Stomach (tissue), 8 donors: ENCODE measurements at regions not wholly inside any gene's neighbourhood (a gene's known extent, or its start where the extent isn't known, plus 50 kb on each side); places are given as distances from the start of the nearest gene placed in this dataset.

ENCODE experiments used
- DNase-seq, 2 donors: peaks; one replicate each; pipeline versions ENCODE4 v3.0.0 to v3.0.0-alpha.2; 2013 to 2019
- H3K27ac ChIP-seq, 5 donors: fragments of 200-600 bp in 4 of 5; sonication (generic) in 4 of 5; one replicate each; pipeline ENCODE4 v1.5.1; 2013 to 2019; ENCODE audit warnings: mild to moderate bottlenecking in 1 of 5, moderate library complexity in 1 of 5
- H3K27me3 ChIP-seq, 3 donors: fragments of 200-600 bp; sonication (generic); one replicate each; pipeline ENCODE4 v1.5.1; 2017 to 2019; ENCODE audit warnings: mixed run types in 1 of 3
- H3K36me3 ChIP-seq, 4 donors: fragments of 200-600 bp; sonication (generic); 1 replicate in 3 of 4; 2 replicates in 1 of 4; pipeline ENCODE4 v1.5.1; 2016 to 2019
- H3K4me1 ChIP-seq, 4 donors: fragments of 200-600 bp; sonication (generic); one replicate each; pipeline ENCODE4 v1.5.1; 2016 to 2019
- H3K4me3 ChIP-seq, 4 donors: fragments of 200-600 bp; sonication (generic) in 3 of 4; one replicate each; pipeline ENCODE4 v1.5.1; 2016 to 2019; ENCODE audit warnings: mild to moderate bottlenecking in 1 of 4
- H3K9me3 ChIP-seq, 4 donors: fragments of 200-600 bp; sonication (generic); one replicate each; pipeline ENCODE4 v1.5.1; 2016 to 2019
- CTCF ChIP-seq, 7 experiments: fragments of 450-650 bp in 4 of 7; fragments of 200-600 bp in 3 of 7; sonication (generic) in 3 of 7; IDR thresholded peaks; one replicate each; pipeline ENCODE4 v1.5.1; 2016 to 2019; ENCODE audit warnings: antibody characterized with exemption in 7 of 7, control low read depth in 2 of 7, mild to moderate bottlenecking in 1 of 7
- EP300 ChIP-seq: sonication (generic); formaldehyde crosslinking; IDR thresholded peaks from one replicate; pipeline ENCODE4 v1.6.1; 2017; ENCODE audit warnings: antibody characterized with exemption
- POLR2A ChIP-seq, 4 donors: fragments of 450-650 bp; IDR thresholded peaks; one replicate each; pipeline ENCODE4 v1.6.1; 2016; ENCODE audit warnings: antibody characterized with exemption in 4 of 4, control low read depth in 2 of 4, mild to moderate bottlenecking in 1 of 4, moderate library complexity in 1 of 4
- POLR2AphosphoS5 ChIP-seq, 3 donors: sonication (generic); formaldehyde crosslinking; IDR thresholded peaks; one replicate each; pipeline ENCODE4 v1.6.1; 2016; ENCODE audit warnings: antibody characterized with exemption in 3 of 3
- WGBS, 5 donors: extraction: QIAGEN DNeasy Blood & Tissue Kit in 3 of 5; methylation state at CpG; one replicate each; pipeline versions ENCODE4 v1.1.5 to v1.1.7; 2013 to 2018; 5-methylcytosine and 5-hydroxymethylcytosine counted together
- intact Hi-C: fragments of 100-400 bp; cut with DNase I; formaldehyde crosslinking; loops from one replicate; pipeline ENCODE4 v1.15.1; 2023; ENCODE audit warnings: low total_unique reads
- donor health status: healthy with polysubstance abuse.
- donor health status: Bipolar disorder and iron deficiency.
- donor health status: healthy.

GRCh38 chr13:90615236-90615635 is 732.3 kb upstream of the MIR17HG start:
- 83 to 93% (median 89%) methylated on average over 4 to 6 of the region's 6 CpGs for WGBS, 5 donors
- no peaks in the 10 kb centered on the region for H3K4me1 ChIP-seq
- intact Hi-C loops, result no loop called here

GRCh38 chr13:90615767-90616166 is 731.7 kb upstream of the MIR17HG start:
- no peak for DNase-seq
- peaks cover 0 to 10% (median 2%) of the 10 kb centered on the region in 4 donors for H3K9me3 ChIP-seq
- WGBS, 5 donors, result 75 to 87% (median 81%) methylated on average over 5 of the region's 5 CpGs
- H3K36me3 ChIP-seq, result no peaks in the 10 kb centered on the region
- intact Hi-C loops, result no loop called here
- no peak overlapping the region for H3K4me3 ChIP-seq
- no peaks in the 10 kb centered on the region for H3K27me3 ChIP-seq
- no peak for TF ChIP-seq EP300
- TF ChIP-seq POLR2AphosphoS5 (IDR thresholded peaks at IDR 0.05), result no peak
- TF ChIP-seq POLR2A (IDR thresholded peaks at IDR 0.05), result no peak
- no peak for TF ChIP-seq CTCF (IDR thresholded peaks at IDR 0.05)
- H3K4me1 ChIP-seq, result no peaks in the 10 kb centered on the region
- no peak overlapping the region for H3K27ac ChIP-seq

More at GRCh38 chr13:90615236-90615635, 732.3 kb upstream of the MIR17HG start:
- Histone ChIP-seq H3K9me3 (peaks cover 0 to 10% (median 2%) of the 10 kb centered on the region in 4 donors), H3K4me3 (no peak overlapping the region), H3K27ac (no peak overlapping the region), H3K36me3 (no peaks in the 10 kb centered on the region), H3K27me3 (no peaks in the 10 kb centered on the region)
- no peak for DNase-seq
- TF ChIP-seq POLR2AphosphoS5 (IDR thresholded peaks at IDR 0.05) (no peak), CTCF (IDR thresholded peaks at IDR 0.05) (no peak), EP300 (no peak), POLR2A (IDR thresholded peaks at IDR 0.05) (no peak)

GRCh38 chr13:90618133-90618532 is 729.4 kb upstream of the MIR17HG start:
- intact Hi-C loops, result no loop called here
- no peaks in the 10 kb centered on the region for H3K36me3 ChIP-seq
- DNase-seq, result no peak
- no peak for TF ChIP-seq POLR2AphosphoS5 (IDR thresholded peaks at IDR 0.05)
- TF ChIP-seq EP300, result no peak
- TF ChIP-seq CTCF (IDR thresholded peaks at IDR 0.05), result no peak
- TF ChIP-seq POLR2A (IDR thresholded peaks at IDR 0.05), result no peak
- WGBS, 5 donors, result 68 to 100% (median 89%) methylated on average over 2 of the region's 2 CpGs
- no peaks in the 10 kb centered on the region for H3K4me1 ChIP-seq
- H3K9me3 ChIP-seq, result peaks cover 0 to 10% (median 2%) of the 10 kb centered on the region in 4 donors
- H3K4me3 ChIP-seq, result no peak overlapping the region
- H3K27me3 ChIP-seq, result no peaks in the 10 kb centered on the region
- H3K27ac ChIP-seq, result no peak overlapping the region

GRCh38 chr13:90622541-90622940 is 724.9 kb upstream of the MIR17HG start:
- no peaks in the 10 kb centered on the region for H3K36me3 ChIP-seq
- H3K27me3 ChIP-seq, result no peaks in the 10 kb centered on the region
- H3K27ac ChIP-seq, result no peak overlapping the region
- peaks cover 0 to 3% (median 0%) of the 10 kb centered on the region in 4 donors for H3K9me3 ChIP-seq
- 44 to 63% (median 46%) methylated on average over 1 of the region's 1 CpG for WGBS, 5 donors
- H3K4me1 ChIP-seq, result no peaks in the 10 kb centered on the region
- no peak overlapping the region for H3K4me3 ChIP-seq
- no peak for TF ChIP-seq POLR2AphosphoS5 (IDR thresholded peaks at IDR 0.05)
- TF ChIP-seq POLR2A (IDR thresholded peaks at IDR 0.05), result no peak
- no peak for TF ChIP-seq EP300
- no peak for TF ChIP-seq CTCF (IDR thresholded peaks at IDR 0.05)
- DNase-seq, result no peak
- intact Hi-C loops, result no loop called here
